OCI-LY7 (cell line): ENCODE measurements at regions not wholly inside any gene's neighbourhood (a gene's known extent, or its start where the extent isn't known, plus 50 kb on each side); places are given as distances from the start of the nearest gene placed in this dataset.

Experiments used
- BruUV-seq: library from RNA; stranded (reverse); fragments of 400-500 nt; replicated peaks from 2 replicates; lab custom pipeline; 2021; lab: Mats Ljungman, UMichigan
- CTCF ChIA-PET: fragments of 300-600 bp; sonication (Branson Sonifier 250); formaldehyde crosslinking; loops from one replicate; lab custom pipeline; 2022; ENCODE audit warnings: antibody characterized with exemption; ENCODE audit not compliant: unreplicated experiment; lab: Charles Lee
- POLR2A ChIA-PET: fragments of 300-600 bp; sonication (Branson Sonifier 250); formaldehyde crosslinking; loops from one replicate; lab custom pipeline; 2022; ENCODE audit warnings: antibody characterized with exemption; lab: Charles Lee
- DNase-seq: peaks from one replicate; pipeline ENCODE4 v3.0.0-alpha.2; 2015; ENCODE audit warnings: low spot score
- H2AFZ ChIP-seq: fragments of 200-600 bp; sonication (generic), shearing (Covaris generic); 2 replicates; pipeline ENCODE4 v1.6.1; 2014; ENCODE audit warnings: mild to moderate bottlenecking, antibody characterized with exemption, low read length, moderate library complexity
- H3K27ac ChIP-seq: fragments of 200-600 bp; sonication (generic); 2 replicates; pipeline ENCODE4 v1.5.1; 2014; ENCODE audit warnings: mixed run types, low read depth, mild to moderate bottlenecking, moderate library complexity, low read length, inconsistent platforms; ENCODE audit not compliant: poor library complexity, severe bottlenecking
- H3K36me3 ChIP-seq: fragments of 200-600 bp; sonication (generic); 2 replicates; pipeline ENCODE4 v1.6.1; 2014; ENCODE audit warnings: mild to moderate bottlenecking, antibody characterized with exemption, low read length, moderate library complexity, mixed read lengths; ENCODE audit not compliant: insufficient read depth
- H3K4me1 ChIP-seq: fragments of 200-600 bp; sonication (generic); 2 replicates; pipeline ENCODE4 v1.5.1; 2014; ENCODE audit warnings: mild to moderate bottlenecking, low read length; ENCODE audit not compliant: insufficient read depth, poor library complexity, severe bottlenecking
- H3K4me2 ChIP-seq: fragments of 200-600 bp; sonication (generic); 2 replicates; pipeline ENCODE4 v1.6.1; 2014; ENCODE audit warnings: mild to moderate bottlenecking, low read length
- H3K4me3 ChIP-seq: fragments of 200-600 bp; sonication (generic); 2 replicates; pipeline ENCODE4 v1.5.1; 2014; ENCODE audit warnings: mild to moderate bottlenecking, low read depth, low read length; ENCODE audit not compliant: poor library complexity, severe bottlenecking
- H3K79me2 ChIP-seq: fragments of 200-600 bp; sonication (generic); 2 replicates; pipeline ENCODE4 v1.6.1; 2016; ENCODE audit warnings: low read depth, mild to moderate bottlenecking, low read length, moderate library complexity, mixed read lengths; ENCODE audit not compliant: insufficient read depth
- H3K9me2 ChIP-seq: fragments of 200-600 bp; sonication (generic); 2 replicates; pipeline ENCODE4 v1.6.1; 2016; ENCODE audit warnings: mild to moderate bottlenecking, low read length, mixed read lengths; ENCODE audit not compliant: insufficient read depth
- H3K9me3 ChIP-seq: fragments of 200-600 bp; sonication (generic); 2 replicates; pipeline ENCODE4 v1.6.1; 2014; ENCODE audit warnings: mild to moderate bottlenecking, mixed run types, low read length, mixed read lengths
- H4K20me1 ChIP-seq: fragments of 200-600 bp; sonication (generic); 2 replicates; pipeline ENCODE4 v1.6.1; 2014; ENCODE audit warnings: mild to moderate bottlenecking, antibody characterized with exemption, low read length, moderate library complexity, mixed read lengths; ENCODE audit not compliant: insufficient read depth
- CTCF ChIP-seq: fragments of 200-600 bp; sonication (generic); conservative IDR thresholded peaks from 2 replicates; pipeline ENCODE4 v1.5.1; 2014; ENCODE audit warnings: mild to moderate bottlenecking, antibody characterized with exemption, low read length, moderate library complexity, mixed read lengths
- EZH2phosphoT487 ChIP-seq: fragments of 200-600 bp; sonication (generic); IDR thresholded peaks from 2 replicates; pipeline ENCODE4 v1.6.1; 2018; ENCODE audit warnings: low read depth, borderline replicate concordance, mild to moderate bottlenecking, mixed run types, antibody characterized with exemption, low read length, moderate library complexity, mixed read lengths
- intact Hi-C: fragments of 100-400 bp; cut with micrococcal nuclease; formaldehyde crosslinking; loops from one replicate; pipeline ENCODE4 v1.10.0; 2022; ENCODE audit not compliant: unreplicated experiment

DNA sequence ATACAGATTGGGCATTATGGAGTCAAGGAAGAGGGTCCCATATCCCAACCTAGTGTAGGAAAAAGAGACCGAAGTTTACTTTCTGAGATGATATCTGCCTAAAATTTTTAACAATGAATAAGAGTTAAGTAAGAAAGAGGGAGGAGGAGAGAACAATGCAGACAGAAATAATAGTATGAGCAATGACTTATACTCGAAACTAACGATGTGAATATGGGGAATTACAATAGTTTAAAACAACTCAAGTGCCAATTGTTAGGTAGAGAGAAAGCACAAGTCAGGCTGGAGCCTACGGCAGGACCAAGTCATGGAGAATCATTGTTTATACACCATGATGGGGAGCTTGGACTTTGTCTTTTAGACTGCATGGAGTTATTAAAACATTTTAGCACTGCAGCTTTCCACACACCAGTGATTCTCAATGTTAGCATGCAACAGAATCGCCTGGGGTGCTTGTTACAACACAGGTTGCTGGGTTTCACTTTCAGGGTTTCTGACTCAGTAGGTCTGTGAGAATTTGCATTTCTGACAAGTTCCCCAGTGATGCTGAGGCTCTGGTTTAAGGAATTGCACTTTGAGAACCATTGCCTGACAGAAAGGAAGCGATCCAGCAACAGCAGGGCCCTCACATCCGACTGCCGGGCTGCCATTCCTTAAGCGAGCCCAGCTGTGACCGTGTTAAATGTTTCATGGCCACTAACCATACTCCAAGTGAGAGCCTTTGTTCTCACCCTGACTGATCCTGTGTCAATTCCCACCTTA, 511.2 kb downstream of the DCDC2C start:
- no peak for TF ChIP-seq EZH2phosphoT487
- TF ChIP-seq CTCF, result no peak
- no peak for DNase-seq

GRCh38 chr2:4217737-4218136, 514.4 kb downstream of the DCDC2C start:
- Histone ChIP-seq H3K4me1 (no peaks in the 10 kb centered on the region), H3K27ac (no peak overlapping the region), H2AFZ (no peak overlapping the region), H3K36me3 (no peaks in the 10 kb centered on the region), H3K79me2 (no peaks in the 10 kb centered on the region), H3K4me3 (no peak overlapping the region), H3K9me2 (no peaks in the 10 kb centered on the region), H3K4me2 (no peak overlapping the region), H3K9me3 (no peaks in the 10 kb centered on the region), H4K20me1 (no peaks in the 10 kb centered on the region)
- POLR2A ChIA-PET, result interaction anchor here (0.7 to 3.3 kb wide), 2 partner anchors 11 to 1835 kb away, joined by 3 to 11 read pairs; no protein-coding TSS in a partner anchor
- no TSS peak for BruUV-seq
- intact Hi-C loops, result loop anchor here (10.0 kb wide), 1 partner anchor 127 kb away; no protein-coding TSS in a partner anchor
- TF ChIP-seq EZH2phosphoT487 (no peak), CTCF (no peak)
- CTCF ChIA-PET, result no interaction called here
- no peak for DNase-seq

More for the DNA sequence above, 511.2 kb downstream of the DCDC2C start:
- Histone ChIP-seq H3K4me2 (no peak overlapping the region), H3K36me3 (no peaks in the 10 kb centered on the region), H3K9me2 (no peaks in the 10 kb centered on the region; the same call in 1 of the 2 replicates), H3K4me3 (no peak overlapping the region), H3K79me2 (no peaks in the 10 kb centered on the region), H4K20me1 (no peaks in the 10 kb centered on the region), H3K9me3 (no peaks in the 10 kb centered on the region), H3K27ac (no peak overlapping the region), H3K4me1 (no peaks in the 10 kb centered on the region), H2AFZ (no peak overlapping the region)
- BruUV-seq, result no TSS peak
- CTCF ChIA-PET, result no interaction called here
- intact Hi-C loops, result loop anchor here (10.0 kb wide), 1 partner anchor 130 kb away; no protein-coding TSS in a partner anchor
- POLR2A ChIA-PET, result interaction anchor here (0.6 kb wide), 1 partner anchor 533 kb away, joined by 4 read pairs; no protein-coding TSS in a partner anchor

- no peak overlapping the region for H3K27ac ChIP-seq
- no peaks in the 10 kb centered on the region for H3K36me3 ChIP-seq
- no peak for DNase-seq
- CTCF ChIA-PET, result no interaction called here
- H4K20me1 ChIP-seq, result no peaks in the 10 kb centered on the region
- POLR2A ChIA-PET, result interaction anchor here (0.6 to 3.3 kb wide), 3 partner anchors 12 to 1622 kb away, joined by 3 to 11 read pairs (median 3); no protein-coding TSS in a partner anchor
- H3K4me3 ChIP-seq, result no peak overlapping the region
- intact Hi-C loops, result loop anchor here (10.0 kb wide), 1 partner anchor 126 kb away; no protein-coding TSS in a partner anchor
- H3K9me3 ChIP-seq, result no peaks in the 10 kb centered on the region
- TF ChIP-seq EZH2phosphoT487, result no peak
- no peak for TF ChIP-seq CTCF
- H3K9me2 ChIP-seq, result no peaks in the 10 kb centered on the region
- H3K4me1 ChIP-seq, result no peaks in the 10 kb centered on the region
- no peak overlapping the region for H2AFZ ChIP-seq
- H3K4me2 ChIP-seq, result no peak overlapping the region
- no TSS peak for BruUV-seq
- H3K79me2 ChIP-seq, result no peaks in the 10 kb centered on the region
Measured at GRCh38 chr2:4219101-4219500, 515.7 kb downstream of the DCDC2C start.
